ENCODE measurements at regions not wholly inside any gene's neighbourhood (a gene's known extent, or its start where the extent isn't known, plus 50 kb on each side); places are given as distances from the start of the nearest gene placed in this dataset.
A peak's percentile ranks its signal among the peaks of the same experiment; 100 is the strongest.
"Not testable (repeated sequence)": the region's sequence is repeated elsewhere in the genome, so short reads cannot be mapped to it uniquely, and the experiment has no call there.

GRCh38 chr15:57796146-57796545 lies 89.6 kb downstream of the POLR2M start:
- Histone ChIP-seq H3K4me3 (no peak overlapping the region), H3K27ac (no peak overlapping the region), H3K36me3 (ENCODE audit: insufficient read depth in 1 of 2, low read depth in 1 of 2) (no peaks in the 10 kb centered on the region), H3K9me3 (no peaks in the 10 kb centered on the region), H3K4me1 (no peaks in the 10 kb centered on the region), H3K27me3 (ENCODE audit: insufficient read depth in 3 of 3, low read length in 2 of 3) (peaks cover 0 to 4% (median 0%) of the 10 kb centered on the region in 3 donors)
- TF ChIP-seq CTCF (IDR thresholded peaks at IDR 0.05), result no peak
- ATAC-seq (no peak), DNase-seq (no peak)
- 87 to 89% (median 88%) methylated on average over 1 of the region's 1 CpG for WGBS, 3 donors
- intact Hi-C loops (cut with DNase I), result loop anchor here in 1 of 2 donors (5.0 kb wide), 1 partner anchor 56 kb away; no protein-coding TSS in a partner anchor

GRCh38 chr15:57797110-57797509 lies 90.6 kb downstream of the POLR2M start:
- Histone ChIP-seq H3K27ac (no peak overlapping the region), H3K4me1 (no peaks in the 10 kb centered on the region), H3K4me3 (no peak overlapping the region), H3K36me3 (ENCODE audit: insufficient read depth in 1 of 2, low read depth in 1 of 2) (no peaks in the 10 kb centered on the region), H3K9me3 (no peaks in the 10 kb centered on the region), H3K27me3 (ENCODE audit: insufficient read depth in 3 of 3, low read length in 2 of 3) (peaks cover 0 to 4% (median 0%) of the 10 kb centered on the region in 3 donors)
- intact Hi-C loops (cut with DNase I), result loop anchor here in 1 of 2 donors (5.0 kb wide), 1 partner anchor 55 kb away; no protein-coding TSS in a partner anchor
- WGBS, 3 donors, result 63 to 72% (median 70%) methylated on average over 3 of the region's 3 CpGs
- no peak for DNase-seq
- no peak for TF ChIP-seq CTCF (IDR thresholded peaks at IDR 0.05)
- peak in 1 of 4 donors; percentile 44 for ATAC-seq

- 51 to 58% (median 54%) methylated on average over 7 of the region's 7 CpGs for WGBS, 3 donors
- ATAC-seq (no peak), DNase-seq (no peak)
- no peak overlapping the region for H3K27ac ChIP-seq
- H3K36me3 ChIP-seq (ENCODE audit: insufficient read depth in 1 of 2, low read depth in 1 of 2), result no peaks in the 10 kb centered on the region
- H3K27me3 ChIP-seq (ENCODE audit: insufficient read depth in 3 of 3, low read length in 2 of 3), result peaks cover 0 to 4% (median 0%) of the 10 kb centered on the region in 3 donors
- intact Hi-C loops (cut with DNase I), result loop anchor here in 1 of 2 donors (5.0 kb wide), 1 partner anchor 55 kb away; no protein-coding TSS in a partner anchor
- no peak overlapping the region for H3K4me3 ChIP-seq
- no peaks in the 10 kb centered on the region for H3K9me3 ChIP-seq
- TF ChIP-seq CTCF (IDR thresholded peaks at IDR 0.05), result no peak
- no peaks in the 10 kb centered on the region for H3K4me1 ChIP-seq
These were observed 91.2 kb downstream of the POLR2M start for GRCh38 chr15:57797568-57798267.

GRCh38 chr15:57806003-57806402 lies 99.5 kb downstream of the POLR2M start:
- Histone ChIP-seq H3K36me3 (ENCODE audit: insufficient read depth in 1 of 2, low read depth in 1 of 2) (no peaks in the 10 kb centered on the region), H3K4me1 (no peaks in the 10 kb centered on the region), H3K4me3 (no peak overlapping the region), H3K9me3 (no peaks in the 10 kb centered on the region), H3K27me3 (ENCODE audit: insufficient read depth in 3 of 3, low read length in 2 of 3) (no peaks in the 10 kb centered on the region), H3K27ac (no peak overlapping the region)
- TF ChIP-seq CTCF (IDR thresholded peaks at IDR 0.05), result no peak
- 74 to 76% (median 75%) methylated on average over 7 of the region's 7 CpGs for WGBS, 3 donors
- intact Hi-C loops (cut with DNase I), result no loop called here
- ATAC-seq, result no peak
- DNase-seq, result no peak

GRCh38 chr15:57809285-57809684 lies 102.8 kb downstream of the POLR2M start:
- H3K4me3 ChIP-seq; ATAC-seq; H3K36me3 ChIP-seq (ENCODE audit: insufficient read depth in 1 of 2, low read depth in 1 of 2); intact Hi-C loops (cut with DNase I); DNase-seq; H3K4me1 ChIP-seq; H3K9me3 ChIP-seq; H3K27me3 ChIP-seq (ENCODE audit: insufficient read depth in 3 of 3, low read length in 2 of 3); H3K27ac ChIP-seq: not testable (repeated sequence)
- WGBS, 3 donors, result 95 to 97% (median 96%) methylated on average over 7 of the region's 7 CpGs
